IMR-90 (cell line): ENCODE measurements at regions not wholly inside any gene's neighbourhood (a gene's known extent, or its start where the extent isn't known, plus 50 kb on each side); places are given as distances from the start of the nearest gene placed in this dataset.

Experiments
- ATAC-seq: fragments of 200-7000 bp; cut with Tn5 transposase; 2 replicates; pipeline ENCODE4 v1.9.1; 2020; ENCODE audit warnings: low read depth, mild to moderate bottlenecking, moderate library complexity
- BruUV-seq: library from RNA; stranded (reverse); fragments of 400-500 nt; replicated peaks from 2 replicates; lab custom pipeline; 2021; lab: Mats Ljungman, UMichigan
- CTCF ChIA-PET: fragments of 300-600 bp; formaldehyde crosslinking; extraction: SDS; loops from one replicate; lab custom pipeline; 2021; ENCODE audit warnings: antibody characterized with exemption; lab: Yijun Ruan, JAX
- POLR2A ChIA-PET: fragments of 300-600 bp; sonication (Branson Sonifier 250); formaldehyde crosslinking; loops from one replicate; lab custom pipeline; 2022; ENCODE audit warnings: antibody characterized with exemption; ENCODE audit not compliant: unreplicated experiment; lab: Charles Lee
- DNase-seq: peaks from one replicate; pipeline ENCODE4 v3.0.0; 2013
- H2AFZ ChIP-seq: replicated peaks from 2 replicates; pipeline ENCODE3; 2013; ENCODE audit warnings: low read length, mild to moderate bottlenecking; ENCODE audit not compliant: poor library complexity
- H2AK5ac ChIP-seq: 2 replicates; pipeline ENCODE4 v1.6.1; 2013; ENCODE audit warnings: low read depth, low read length, inconsistent platforms
- H2AK9ac ChIP-seq: replicated peaks from 2 replicates; pipeline ENCODE3; 2013; ENCODE audit warnings: mild to moderate bottlenecking, low read depth, low read length, moderate library complexity; ENCODE audit not compliant: poor library complexity
- H2BK120ac ChIP-seq: 2 replicates; pipeline ENCODE4 v1.6.1; 2013; ENCODE audit warnings: low read depth, low read length, inconsistent platforms
- H2BK15ac ChIP-seq: 3 replicates; pipeline ENCODE4 v1.6.1; 2013; ENCODE audit warnings: low read depth, low read length, inconsistent platforms
- H2BK20ac ChIP-seq: 2 replicates; pipeline ENCODE4 v1.6.1; 2013; ENCODE audit warnings: low read depth, mild to moderate bottlenecking, inconsistent platforms, low read length, moderate library complexity
- H2BK5ac ChIP-seq: 2 replicates; pipeline ENCODE4 v1.6.1; 2013; ENCODE audit warnings: mild to moderate bottlenecking, low read depth, low read length, inconsistent platforms; ENCODE audit not compliant: poor library complexity, severe bottlenecking
- H3K14ac ChIP-seq: replicated peaks from 2 replicates; pipeline ENCODE4 v1.6.1; 2013; ENCODE audit warnings: low read depth, low read length, inconsistent platforms
- H3K18ac ChIP-seq: 2 replicates; pipeline ENCODE4 v1.6.1; 2013; ENCODE audit warnings: low read depth, low read length, control low read depth
- H3K23ac ChIP-seq: 2 replicates; pipeline ENCODE4 v1.6.1; 2013; ENCODE audit warnings: low read depth, low read length, inconsistent platforms
- H3K27ac ChIP-seq: 2 replicates; pipeline ENCODE4 v1.5.1; 2013; ENCODE audit warnings: mild to moderate bottlenecking, control low read depth, low read length; ENCODE audit not compliant: insufficient read depth
- H3K27me3 ChIP-seq: 2 replicates; pipeline ENCODE4 v1.6.1; 2013; ENCODE audit warnings: low read length; ENCODE audit not compliant: control insufficient read depth, insufficient read depth
- H3K36me3 ChIP-seq: 2 replicates; pipeline ENCODE4 v1.6.1; 2013; ENCODE audit warnings: low read length, mixed read lengths; ENCODE audit not compliant: control insufficient read depth, insufficient read depth
- H3K4ac ChIP-seq: 2 replicates; pipeline ENCODE4 v1.6.1; 2013; ENCODE audit warnings: low read depth, low read length, inconsistent platforms
- H3K4me1 ChIP-seq: 2 replicates; pipeline ENCODE4 v1.6.1; 2013; ENCODE audit warnings: low read length, mixed read lengths; ENCODE audit not compliant: control insufficient read depth, insufficient read depth
- H3K4me2 ChIP-seq: 2 replicates; pipeline ENCODE4 v1.6.1; 2013; ENCODE audit warnings: low read depth, mild to moderate bottlenecking, control low read depth, low read length, moderate library complexity
- H3K4me3 ChIP-seq: 2 replicates; pipeline ENCODE4 v1.5.1; 2013; ENCODE audit warnings: low read depth, mild to moderate bottlenecking, control low read depth, low read length, moderate library complexity; ENCODE audit not compliant: insufficient read depth
- H3K56ac ChIP-seq: 2 replicates; pipeline ENCODE4 v1.6.1; 2013; ENCODE audit warnings: low read length, inconsistent platforms; ENCODE audit not compliant: insufficient read depth; ENCODE audit errors: extremely low read depth
- H3K79me1 ChIP-seq, 2 experiments: 2 replicates each; pipeline ENCODE4 v1.6.1; 2013; ENCODE audit warnings: low read length in 2 of 2, inconsistent platforms in 1 of 2, low read depth in 1 of 2
- H3K9ac ChIP-seq: 2 replicates; pipeline ENCODE4 v1.6.1; 2013; ENCODE audit warnings: low read depth, low read length, control low read depth
- H3K9me1 ChIP-seq: 2 replicates; pipeline ENCODE4 v1.6.1; 2013; ENCODE audit warnings: low read length, inconsistent platforms; ENCODE audit not compliant: insufficient read depth
- H3K9me3 ChIP-seq: 2 replicates; pipeline ENCODE4 v1.6.1; 2013; ENCODE audit warnings: low read length; ENCODE audit not compliant: control insufficient read depth, insufficient read depth
- H4K20me1 ChIP-seq: 2 replicates; pipeline ENCODE4 v1.6.1; 2013; ENCODE audit warnings: low read length, inconsistent platforms; ENCODE audit not compliant: insufficient read depth
- H4K5ac ChIP-seq: 2 replicates; pipeline ENCODE4 v1.6.1; 2013; ENCODE audit warnings: mild to moderate bottlenecking, low read depth, low read length, control low read depth
- H4K8ac ChIP-seq, 2 experiments: 2 replicates each; pipeline ENCODE4 v1.6.1; 2013; ENCODE audit warnings: low read depth in 2 of 2, low read length in 2 of 2, control low read depth in 1 of 2, inconsistent platforms in 1 of 2
- H4K91ac ChIP-seq: 2 replicates; pipeline ENCODE4 v1.6.1; 2013; ENCODE audit warnings: low read depth, low read length, inconsistent platforms; ENCODE audit not compliant: insufficient read depth
- NFE2L2 ChIP-seq: fragments of 150-350 bp; IDR thresholded peaks from 2 replicates; pipeline ENCODE4 v1.6.1; 2016; ENCODE audit warnings: low read depth, mild to moderate bottlenecking, low read length
- POLR2A ChIP-seq: IDR thresholded peaks from 2 replicates; pipeline ENCODE4 v1.6.1; 2012; ENCODE audit warnings: mild to moderate bottlenecking, low read depth, low read length
- WGBS, 2 experiments: methylation state at CpG; one replicate each; pipeline versions ENCODE4 v1.1.5 to v1.1.7; 2013; ENCODE audit warnings: missing lambda C conversion rate in 2 of 2; ENCODE audit not compliant: insufficient read length in 1 of 2; ENCODE audit errors: extremely low coverage in 2 of 2; 5-methylcytosine and 5-hydroxymethylcytosine counted together
- dilution Hi-C: fragments of 300-500 bp; cut with HindIII; formaldehyde crosslinking; loops from one replicate; pipeline ENCODE4 v1.14.3; 2018; ENCODE audit warnings: low sequenced_read_pairs; ENCODE audit not compliant: unreplicated experiment
- in situ Hi-C: fragments of 300-500 bp; cut with MboI; formaldehyde crosslinking; loops from 3 replicates; pipeline ENCODE4 v1.14.3; 2019; ENCODE audit warnings: low sequenced_read_pairs, inconsistent platforms, mixed read lengths
- intact Hi-C: fragments of 100-400 bp; cut with micrococcal nuclease; formaldehyde crosslinking; loops from 2 replicates; pipeline ENCODE4 v1.10.0; 2022

DNA sequence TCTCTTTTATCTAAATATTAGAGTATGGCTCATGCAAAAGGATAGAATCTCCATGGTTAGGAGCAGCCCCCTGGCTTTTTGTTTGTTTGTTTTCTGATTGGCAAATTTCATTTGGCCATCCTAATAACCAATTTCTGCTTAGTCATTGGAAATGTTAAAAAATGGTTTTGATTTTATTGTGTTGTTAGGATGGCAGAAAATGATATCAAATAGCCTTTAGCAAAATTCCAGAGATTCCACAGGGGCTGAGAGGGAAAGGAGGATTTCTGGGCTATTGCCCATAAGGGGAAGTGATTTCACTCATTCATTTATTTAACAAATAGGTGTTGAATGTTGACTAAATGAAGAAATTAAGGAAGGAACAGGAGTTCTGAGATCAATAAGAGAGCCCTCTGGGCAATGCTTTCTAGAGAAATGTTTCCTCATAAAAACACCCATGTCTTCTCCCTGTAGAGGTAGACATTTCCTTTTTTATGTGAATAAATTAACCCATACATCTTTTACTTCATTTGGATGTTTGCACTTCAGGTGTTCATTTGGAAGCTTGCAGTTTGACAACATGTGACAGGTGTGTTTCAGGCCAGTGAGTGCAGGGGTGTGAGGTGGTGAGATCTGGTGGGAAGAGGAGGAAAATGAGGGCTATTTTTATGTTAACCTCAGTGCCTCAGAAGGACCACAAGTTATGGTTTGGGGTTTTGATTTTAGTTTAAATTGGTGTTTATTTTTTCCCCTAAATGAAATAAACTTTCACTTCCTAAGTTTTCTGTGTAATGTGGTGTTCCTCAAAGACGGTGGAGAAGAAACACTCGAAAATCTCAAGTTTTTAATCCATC is 61.7 kb upstream of the EPC2 start:
- Histone ChIP-seq H3K18ac (no peak overlapping the region), H3K4me3 (no peak overlapping the region), H4K8ac (no peak overlapping the region), H3K36me3 (no peaks in the 10 kb centered on the region), H3K9me1 (no peaks in the 10 kb centered on the region), H3K9me3 (no peaks in the 10 kb centered on the region), H4K5ac (no peak overlapping the region), H3K27ac (no peak overlapping the region), H3K23ac (no peak overlapping the region), H2BK120ac (no peak overlapping the region), H2AK5ac (no peak overlapping the region), H3K4me1 (no peaks in the 10 kb centered on the region), H2AFZ (no peak overlapping the region), H4K91ac (no peak overlapping the region), H2BK15ac (no peak overlapping the region), H3K27me3 (peaks cover 6% of the 10 kb centered on the region), H3K56ac (no peak overlapping the region), H4K20me1 (no peaks in the 10 kb centered on the region), H3K14ac (no peak overlapping the region), H3K4me2 (no peak overlapping the region), H3K9ac (no peak overlapping the region), H3K4ac (no peak overlapping the region), H2BK20ac (no peak overlapping the region), H3K79me1 (no peaks in the 10 kb centered on the region), H2AK9ac (no peak overlapping the region), H2BK5ac (no peak overlapping the region)
- DNase-seq = peak; percentile 4
- WGBS, 2 experiments = no CpG with 5 or more reads among the region's 2 CpGs
- no TSS peak for BruUV-seq
- CTCF ChIA-PET = no interaction called here
- in situ Hi-C loops (no loop called here), dilution Hi-C loops (no loop called here), intact Hi-C loops (no loop called here)
- ATAC-seq = peak; percentile 37; the same call in 1 of the 2 replicates
- TF ChIP-seq NFE2L2 = peak; percentile 82
- TF ChIP-seq POLR2A = no peak
- POLR2A ChIA-PET = no interaction called here
